GM12891 (cell line): ENCODE measurements at regions not wholly inside any gene's neighbourhood (a gene's known extent, or its start where the extent isn't known, plus 50 kb on each side); places are given as distances from the start of the nearest gene placed in this dataset.

ENCODE experiments used
- POLR2A ChIP-seq: IDR thresholded peaks from 2 replicates; pipeline ENCODE4 v1.6.1; 2011; ENCODE audit warnings: low read depth, low read length, control low read depth
- POLR2AphosphoS5 ChIP-seq: IDR thresholded peaks from 2 replicates; pipeline ENCODE4 v1.6.1; 2011; ENCODE audit warnings: low read depth, low read length, control low read depth
- POU2F2 ChIP-seq: IDR thresholded peaks from 2 replicates; pipeline ENCODE4 v1.6.1; 2011; ENCODE audit warnings: low read depth, mild to moderate bottlenecking, control low read depth, low read length, moderate library complexity
- TAF1 ChIP-seq: IDR thresholded peaks from 2 replicates; pipeline ENCODE4 v1.6.1; 2011; ENCODE audit warnings: low read depth, low read length, control low read depth

- TF ChIP-seq TAF1 (no peak), POLR2AphosphoS5 (no peak), POLR2A (no peak), POU2F2 (no peak)
Observed at GRCh38 chr2:39854771-39855170, 75.7 kb upstream of the THUMPD2 start.
